HepG2 (cell line): ENCODE measurements at regions not wholly inside any gene's neighbourhood (a gene's known extent, or its start where the extent isn't known, plus 50 kb on each side); places are given as distances from the start of the nearest gene placed in this dataset.

Experiments
- ATAC-seq: fragments of 200-7000 bp; cut with Tn5 transposase; 3 replicates; pipeline ENCODE4 v1.9.1; 2020; ENCODE audit warnings: mild to moderate bottlenecking, moderate library complexity
- BruUV-seq: library from RNA; stranded (reverse); fragments of 400-500 nt; replicated peaks from 2 replicates; lab custom pipeline; 2021; lab: Mats Ljungman, UMichigan
- CTCF ChIA-PET: fragments of 300-600 bp; formaldehyde crosslinking; extraction: SDS; loops from one replicate; lab custom pipeline; 2021; ENCODE audit warnings: low total read pairs, inconsistent platforms, low intra/inter-chr PET ratio; lab: Yijun Ruan, JAX
- POLR2A ChIA-PET: fragments of 350-600 bp; sonication (Branson Sonifier 250); formaldehyde crosslinking; loops from one replicate; lab custom pipeline; 2020; ENCODE audit warnings: antibody characterized with exemption, inconsistent platforms; lab: Yijun Ruan, JAX
- DNase-seq: peaks from one replicate; pipeline ENCODE4 v3.0.0-alpha.2; 2015; ENCODE audit warnings: low spot score
- FAIRE-seq: peaks from 3 replicates; lab custom pipeline; 2011; peaks lifted over from hg19 to GRCh38; lab: Jason Lieb, UNC
- H2AFZ ChIP-seq: one replicate; pipeline ENCODE4 v1.6.1; 2011; ENCODE audit warnings: low read length, inconsistent platforms
- H3K27ac ChIP-seq: fragments of 300-600 bp; 3 replicates; pipeline ENCODE4 v1.8.0; 2011; ENCODE audit warnings: mixed run types, mild to moderate bottlenecking, mixed read lengths, low read length, inconsistent platforms; ENCODE audit not compliant: insufficient read depth; ENCODE audit errors: extremely low read length
- H3K27me3 ChIP-seq, 2 experiments: fragments of 200-600 bp in 1 of 2; 2 replicates in 1 of 2; 3 replicates in 1 of 2; pipeline versions ENCODE4 v1.6.0 to v1.8.0; 2011; ENCODE audit warnings: low read length in 2 of 2, mild to moderate bottlenecking in 2 of 2, moderate library complexity in 2 of 2, inconsistent platforms in 1 of 2; ENCODE audit not compliant: insufficient read depth in 2 of 2, control insufficient read depth in 1 of 2
- H3K36me3 ChIP-seq, 2 experiments: fragments of 200-600 bp in 1 of 2; replicated peaks in 1 of 2; 2 replicates in 1 of 2; 3 replicates in 1 of 2; pipeline versions ENCODE4 v1.5.1 to v1.8.0; 2011; ENCODE audit warnings: low read length in 2 of 2, inconsistent platforms in 1 of 2; ENCODE audit not compliant: insufficient read depth in 2 of 2, control insufficient read depth in 1 of 2
- H3K4me1 ChIP-seq: 2 replicates; pipeline ENCODE4 v1.5.1; 2012; ENCODE audit warnings: low read length, inconsistent platforms; ENCODE audit not compliant: insufficient read depth
- H3K4me2 ChIP-seq: 2 replicates; pipeline ENCODE4 v1.6.0; 2011; ENCODE audit warnings: low read depth, low read length, inconsistent platforms
- H3K4me3 ChIP-seq, 3 experiments: fragments of 200-600 bp in 1 of 3; sonication (generic), shearing (Covaris generic) in 1 of 3; replicated peaks in 1 of 3; 2 replicates each; pipeline ENCODE4 v1.5.1; 2011 to 2016; ENCODE audit warnings: low read length in 3 of 3, inconsistent platforms in 2 of 3, low read depth in 2 of 3, mild to moderate bottlenecking in 2 of 3, control low read depth in 1 of 3, mixed read lengths in 1 of 3; ENCODE audit not compliant: insufficient read depth in 1 of 3
- H3K79me2 ChIP-seq: one replicate; pipeline ENCODE4 v1.6.1; 2011; ENCODE audit warnings: low read length, inconsistent platforms; ENCODE audit not compliant: insufficient read depth
- H3K9ac ChIP-seq: 2 replicates; pipeline ENCODE4 v1.6.0; 2011; ENCODE audit warnings: mild to moderate bottlenecking, low read depth, low read length, inconsistent platforms; ENCODE audit not compliant: insufficient read depth
- H3K9me3 ChIP-seq: 2 replicates; pipeline ENCODE4 v1.5.1; 2012; ENCODE audit warnings: mild to moderate bottlenecking, low read length
- H4K20me1 ChIP-seq: 2 replicates; pipeline ENCODE4 v1.6.0; 2011; ENCODE audit warnings: inconsistent platforms, mild to moderate bottlenecking, low read length, moderate library complexity; ENCODE audit not compliant: insufficient read depth
- EZH2 ChIP-seq: conservative IDR thresholded peaks from 2 replicates; pipeline ENCODE4 v1.6.1; 2012; ENCODE audit warnings: mild to moderate bottlenecking, low read depth, low read length, moderate library complexity
- FOSL2 ChIP-seq: sonication (generic); formaldehyde crosslinking; IDR thresholded peaks from 2 replicates; pipeline ENCODE4 v1.4.0; 2020; ENCODE audit warnings: missing genetic modification reagents
- HNF4A ChIP-seq: sonication (generic); formaldehyde crosslinking; IDR thresholded peaks from 2 replicates; pipeline ENCODE4 v1.4.0; 2020; ENCODE audit warnings: missing genetic modification reagents
- PHF21A ChIP-seq: sonication (generic); formaldehyde crosslinking; IDR thresholded peaks from 2 replicates; pipeline ENCODE4 v1.5.0; 2020; ENCODE audit warnings: mild to moderate bottlenecking, missing genetic modification reagents
- RBM39 ChIP-seq: fragments of 200-400 bp; formaldehyde crosslinking; IDR thresholded peaks from one replicate; pipeline ENCODE4 v1.6.1; 2018; ENCODE audit warnings: antibody characterized with exemption, mild to moderate bottlenecking, low read depth, low read length; ENCODE audit not compliant: poor library complexity, severe bottlenecking
- RFX1 ChIP-seq: fragments of 450-650 bp; IDR thresholded peaks from 2 replicates; pipeline ENCODE4 v1.6.1; 2017
- ZNF121 ChIP-seq: sonication (generic); formaldehyde crosslinking; IDR thresholded peaks from 2 replicates; pipeline ENCODE4 v1.5.0; 2020; ENCODE audit warnings: mild to moderate bottlenecking, missing genetic modification reagents
- ZSCAN21 ChIP-seq: sonication (generic); formaldehyde crosslinking; IDR thresholded peaks from 2 replicates; pipeline ENCODE4 v1.8.0; 2022; ENCODE audit warnings: mild to moderate bottlenecking, missing genetic modification reagents, moderate library complexity, borderline replicate concordance
- WGBS: methylation state at CpG from one replicate; pipeline ENCODE4 v1.1.6; 2017; ENCODE audit warnings: low lambda C conversion rate; 5-methylcytosine and 5-hydroxymethylcytosine counted together
- in situ Hi-C: cut with HindIII; loops from 2 replicates; pipeline ENCODE4 v1.10.0; 2017; ENCODE audit warnings: low pct_unique_long_range_greater_than_20kb; ENCODE audit not compliant: extremely low pct_ligation_motif_present
- intact Hi-C: fragments of 100-400 bp; cut with micrococcal nuclease; formaldehyde crosslinking; loops from one replicate; pipeline ENCODE4 v1.10.0; 2022; ENCODE audit not compliant: unreplicated experiment
- TF ChIP-seq, protein P1 (sequence below): IDR thresholded peaks from 2 replicates; pipeline ENCODE4 v1.6.1; 2016; ENCODE audit warnings: missing genetic modification reagents, missing compliant biosample characterization
- TF ChIP-seq, protein P2 (sequence below): sonication (generic); formaldehyde crosslinking; IDR thresholded peaks from 2 replicates; pipeline ENCODE4 v1.4.0; 2020; ENCODE audit warnings: missing genetic modification reagents, borderline replicate concordance
- TF ChIP-seq, protein P3 (sequence below): sonication (generic); formaldehyde crosslinking; IDR thresholded peaks from 2 replicates; pipeline ENCODE4 v1.5.1; 2020; ENCODE audit warnings: mild to moderate bottlenecking, missing genetic modification reagents
- TF ChIP-seq, protein P4 (sequence below), 2 experiments: sonication (generic) in 1 of 2; formaldehyde crosslinking in 1 of 2; IDR thresholded peaks; 2 replicates each; pipeline versions ENCODE4 v1.5.1 to v1.6.1; 2011 to 2020; ENCODE audit warnings: borderline replicate concordance in 1 of 2, low read depth in 1 of 2, low read length in 1 of 2, mild to moderate bottlenecking in 1 of 2, missing genetic modification reagents in 1 of 2, moderate library complexity in 1 of 2
- TF ChIP-seq, protein P5 (sequence below): sonication (generic); formaldehyde crosslinking; IDR thresholded peaks from 2 replicates; pipeline ENCODE4 v1.9.0; 2021; ENCODE audit warnings: missing genetic modification reagents, borderline replicate concordance

DNA sequence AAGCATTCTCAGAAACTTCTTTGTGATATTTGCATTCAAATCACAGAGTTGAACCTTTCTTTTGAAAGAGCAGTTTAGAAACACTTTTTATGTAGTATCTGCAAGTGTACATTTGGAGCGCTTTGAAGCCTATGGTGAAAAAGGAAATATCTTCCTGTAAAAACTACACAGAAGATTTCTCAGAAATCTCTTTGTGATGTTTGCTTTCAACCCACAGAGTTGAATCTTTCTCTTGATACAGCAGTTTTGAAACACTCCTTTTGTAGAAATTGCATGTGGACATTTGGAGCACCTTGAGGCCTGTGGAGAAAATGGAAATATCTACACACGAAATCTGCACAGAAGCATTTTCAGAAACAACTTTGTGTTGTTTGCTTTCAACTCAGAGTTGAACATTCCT, 612.3 kb upstream of the ZNF337 start:
- in situ Hi-C loops, result no loop called here
- H3K4me2 ChIP-seq, result no peak overlapping the region
- no TSS peak for BruUV-seq
- no peak for TF ChIP-seq PHF21A
- TF ChIP-seq HNF4A, result no peak
- TF ChIP-seq, protein P1, sequence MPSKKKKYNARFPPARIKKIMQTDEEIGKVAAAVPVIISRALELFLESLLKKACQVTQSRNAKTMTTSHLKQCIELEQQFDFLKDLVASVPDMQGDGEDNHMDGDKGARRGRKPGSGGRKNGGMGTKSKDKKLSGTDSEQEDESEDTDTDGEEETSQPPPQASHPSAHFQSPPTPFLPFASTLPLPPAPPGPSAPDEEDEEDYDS (CRISPR knock-in tag), result no peak
- TF ChIP-seq, protein P2, sequence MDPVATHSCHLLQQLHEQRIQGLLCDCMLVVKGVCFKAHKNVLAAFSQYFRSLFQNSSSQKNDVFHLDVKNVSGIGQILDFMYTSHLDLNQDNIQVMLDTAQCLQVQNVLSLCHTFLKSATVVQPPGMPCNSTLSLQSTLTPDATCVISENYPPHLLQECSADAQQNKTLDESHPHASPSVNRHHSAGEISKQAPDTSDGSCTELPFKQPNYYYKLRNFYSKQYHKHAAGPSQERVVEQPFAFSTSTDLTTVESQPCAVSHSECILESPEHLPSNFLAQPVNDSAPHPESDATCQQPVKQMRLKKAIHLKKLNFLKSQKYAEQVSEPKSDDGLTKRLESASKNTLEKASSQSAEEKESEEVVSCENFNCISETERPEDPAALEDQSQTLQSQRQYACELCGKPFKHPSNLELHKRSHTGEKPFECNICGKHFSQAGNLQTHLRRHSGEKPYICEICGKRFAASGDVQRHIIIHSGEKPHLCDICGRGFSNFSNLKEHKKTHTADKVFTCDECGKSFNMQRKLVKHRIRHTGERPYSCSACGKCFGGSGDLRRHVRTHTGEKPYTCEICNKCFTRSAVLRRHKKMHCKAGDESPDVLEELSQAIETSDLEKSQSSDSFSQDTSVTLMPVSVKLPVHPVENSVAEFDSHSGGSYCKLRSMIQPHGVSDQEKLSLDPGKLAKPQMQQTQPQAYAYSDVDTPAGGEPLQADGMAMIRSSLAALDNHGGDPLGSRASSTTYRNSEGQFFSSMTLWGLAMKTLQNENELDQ (CRISPR knock-in tag), result no peak
- no peak for TF ChIP-seq ZNF121 (CRISPR knock-in tag)
- TF ChIP-seq EZH2, result no peak
- no peak for TF ChIP-seq ZSCAN21 (CRISPR knock-in tag)
- TF ChIP-seq, protein P3, sequence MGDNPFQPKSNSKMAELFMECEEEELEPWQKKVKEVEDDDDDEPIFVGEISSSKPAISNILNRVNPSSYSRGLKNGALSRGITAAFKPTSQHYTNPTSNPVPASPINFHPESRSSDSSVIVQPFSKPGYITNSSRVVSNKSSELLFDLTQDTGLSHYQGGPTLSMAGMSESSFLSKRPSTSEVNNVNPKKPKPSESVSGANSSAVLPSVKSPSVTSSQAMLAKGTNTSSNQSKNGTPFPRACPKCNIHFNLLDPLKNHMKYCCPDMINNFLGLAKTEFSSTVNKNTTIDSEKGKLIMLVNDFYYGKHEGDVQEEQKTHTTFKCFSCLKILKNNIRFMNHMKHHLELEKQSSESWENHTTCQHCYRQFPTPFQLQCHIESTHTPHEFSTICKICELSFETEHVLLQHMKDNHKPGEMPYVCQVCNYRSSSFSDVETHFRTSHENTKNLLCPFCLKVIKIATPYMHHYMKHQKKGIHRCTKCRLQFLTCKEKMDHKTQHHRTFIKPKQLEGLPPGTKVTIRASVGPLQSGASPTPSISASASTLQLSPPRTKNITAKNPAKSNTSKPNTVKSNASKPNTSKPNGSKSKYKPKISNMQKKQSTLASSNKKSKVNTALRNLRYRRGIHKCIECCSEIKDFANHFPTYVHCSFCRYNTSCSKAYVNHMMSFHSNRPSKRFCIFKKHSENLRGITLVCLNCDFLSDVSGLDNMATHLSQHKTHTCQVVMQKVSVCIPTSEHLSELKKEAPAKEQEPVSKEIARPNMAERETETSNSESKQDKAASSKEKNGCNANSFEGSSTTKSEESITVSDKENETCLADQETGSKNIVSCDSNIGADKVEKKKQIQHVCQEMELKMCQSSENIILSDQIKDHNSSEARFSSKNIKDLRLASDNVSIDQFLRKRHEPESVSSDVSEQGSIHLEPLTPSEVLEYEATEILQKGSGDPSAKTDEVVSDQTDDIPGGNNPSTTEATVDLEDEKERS (CRISPR knock-in tag), result no peak
- TF ChIP-seq, protein P4, sequence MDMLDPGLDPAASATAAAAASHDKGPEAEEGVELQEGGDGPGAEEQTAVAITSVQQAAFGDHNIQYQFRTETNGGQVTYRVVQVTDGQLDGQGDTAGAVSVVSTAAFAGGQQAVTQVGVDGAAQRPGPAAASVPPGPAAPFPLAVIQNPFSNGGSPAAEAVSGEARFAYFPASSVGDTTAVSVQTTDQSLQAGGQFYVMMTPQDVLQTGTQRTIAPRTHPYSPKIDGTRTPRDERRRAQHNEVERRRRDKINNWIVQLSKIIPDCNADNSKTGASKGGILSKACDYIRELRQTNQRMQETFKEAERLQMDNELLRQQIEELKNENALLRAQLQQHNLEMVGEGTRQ (IDR thresholded peaks at IDR 0.05; ENCODE audit: low read depth, low read length), result no peak
- TF ChIP-seq, protein P4 (CRISPR knock-in tag; IDR thresholded peaks at IDR 0.05; ENCODE audit: borderline replicate concordance), result no peak
- TF ChIP-seq FOSL2 (CRISPR knock-in tag), result no peak
- TF ChIP-seq RBM39, result no peak
- no peak for TF ChIP-seq RFX1
- TF ChIP-seq, protein P5, sequence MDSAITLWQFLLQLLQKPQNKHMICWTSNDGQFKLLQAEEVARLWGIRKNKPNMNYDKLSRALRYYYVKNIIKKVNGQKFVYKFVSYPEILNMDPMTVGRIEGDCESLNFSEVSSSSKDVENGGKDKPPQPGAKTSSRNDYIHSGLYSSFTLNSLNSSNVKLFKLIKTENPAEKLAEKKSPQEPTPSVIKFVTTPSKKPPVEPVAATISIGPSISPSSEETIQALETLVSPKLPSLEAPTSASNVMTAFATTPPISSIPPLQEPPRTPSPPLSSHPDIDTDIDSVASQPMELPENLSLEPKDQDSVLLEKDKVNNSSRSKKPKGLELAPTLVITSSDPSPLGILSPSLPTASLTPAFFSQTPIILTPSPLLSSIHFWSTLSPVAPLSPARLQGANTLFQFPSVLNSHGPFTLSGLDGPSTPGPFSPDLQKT (CRISPR knock-in tag), result no peak

More for the DNA sequence above, 612.3 kb upstream of the ZNF337 start:
- H3K4me1 ChIP-seq, result peaks cover 15% of the 10 kb centered on the region
- intact Hi-C loops, result no loop called here
- FAIRE-seq (no peak), ATAC-seq (no peak), DNase-seq (no peak)
- no peaks in the 10 kb centered on the region for H3K36me3 ChIP-seq
- no peaks in the 10 kb centered on the region for H4K20me1 ChIP-seq
- H3K9ac ChIP-seq, result no peak overlapping the region
- no peak overlapping the region for H2AFZ ChIP-seq
- H3K4me3 ChIP-seq, result no peak overlapping the region
- no peaks in the 10 kb centered on the region for H3K79me2 ChIP-seq
- WGBS, result 24% methylated on average over 2 of the region's 2 CpGs
- ChIA-PET CTCF (no interaction called here), POLR2A (no interaction called here)
- no peaks in the 10 kb centered on the region for H3K9me3 ChIP-seq
- no peaks in the 10 kb centered on the region for H3K27me3 ChIP-seq
- H3K27ac ChIP-seq, result no peak overlapping the region
